DOHH2 (cell line): ENCODE measurements at regions not wholly inside any gene's neighbourhood (a gene's known extent, or its start where the extent isn't known, plus 50 kb on each side); places are given as distances from the start of the nearest gene placed in this dataset.

Experiments used
- CTCF ChIP-seq: fragments of 200-600 bp; sonication (generic); IDR thresholded peaks from one replicate; pipeline ENCODE4 v1.5.1; 2014; ENCODE audit warnings: antibody characterized with exemption, mild to moderate bottlenecking, low read depth, low read length; ENCODE audit not compliant: poor library complexity, severe bottlenecking
- EZH2phosphoT487 ChIP-seq: fragments of 200-600 bp; sonication (generic); IDR thresholded peaks from 2 replicates; pipeline ENCODE4 v1.6.1; 2017; ENCODE audit warnings: borderline replicate concordance, mild to moderate bottlenecking, antibody characterized with exemption, low read length, moderate library complexity, mixed read lengths

GRCh38 chr11:25658916-25659315, 673.0 kb upstream of the ANO3 start:
- no peak for TF ChIP-seq CTCF
- TF ChIP-seq EZH2phosphoT487, result no peak
